HUES6 (cell line): ENCODE measurements at regions not wholly inside any gene's neighbourhood (a gene's known extent, or its start where the extent isn't known, plus 50 kb on each side); places are given as distances from the start of the nearest gene placed in this dataset.
"Not testable (repeated sequence)": the region's sequence is repeated elsewhere in the genome, so short reads cannot be mapped to it uniquely, and the experiment has no call there.

Source experiments
- H3K27ac ChIP-seq: 2 replicates; pipeline ENCODE4 v1.7.0; 2013; ENCODE audit warnings: low read depth, mild to moderate bottlenecking, low read length, inconsistent platforms
- H3K27me3 ChIP-seq: 2 replicates; pipeline ENCODE4 v1.6.1; 2013; ENCODE audit warnings: low read length; ENCODE audit not compliant: control insufficient read depth, insufficient read depth
- H3K36me3 ChIP-seq: 2 replicates; pipeline ENCODE4 v1.6.1; 2013; ENCODE audit warnings: low read length; ENCODE audit not compliant: control insufficient read depth, insufficient read depth
- H3K4me1 ChIP-seq: 2 replicates; pipeline ENCODE4 v1.6.1; 2013; ENCODE audit warnings: low read length; ENCODE audit not compliant: control insufficient read depth, insufficient read depth
- H3K4me3 ChIP-seq: 2 replicates; pipeline ENCODE4 v1.5.1; 2013; ENCODE audit warnings: low read depth, low read length
- H3K9ac ChIP-seq: one replicate; pipeline ENCODE4 v1.6.1; 2013; ENCODE audit warnings: mild to moderate bottlenecking, low read length
- H3K9me3 ChIP-seq: 2 replicates; pipeline ENCODE4 v1.6.1; 2013; ENCODE audit warnings: low read depth, low read length; ENCODE audit not compliant: control insufficient read depth, insufficient read depth

- Histone ChIP-seq H3K27me3 (no peaks in the 10 kb centered on the region), H3K4me3 (no peak overlapping the region)
Observed at GRCh38 chrX:23503835-23504539, 163.3 kb upstream of the PRDX4 start.

GRCh38 chrX:23504540-23504884, 162.8 kb upstream of the PRDX4 start:
- peak overlapping the region; percentile 38; the same call in 1 of the 2 replicates for H3K27ac ChIP-seq
- no peak overlapping the region for H3K4me3 ChIP-seq
- H3K9ac ChIP-seq, result no peak overlapping the region
- no peaks in the 10 kb centered on the region for H3K9me3 ChIP-seq
- H3K4me1 ChIP-seq, result peaks cover 55% of the 10 kb centered on the region
- H3K27me3 ChIP-seq, result no peaks in the 10 kb centered on the region
- no peaks in the 10 kb centered on the region for H3K36me3 ChIP-seq

More at GRCh38 chrX:23503835-23504539, 163.3 kb upstream of the PRDX4 start:
- H3K9me3 ChIP-seq, result no peaks in the 10 kb centered on the region
- no peak overlapping the region for H3K9ac ChIP-seq
- H3K36me3 ChIP-seq, result no peaks in the 10 kb centered on the region
- peaks cover 52% of the 10 kb centered on the region for H3K4me1 ChIP-seq
- H3K27ac ChIP-seq, result peak overlapping the region; percentile 3; the same call in 1 of the 2 replicates

GRCh38 chrX:23504895-23505294, 162.4 kb upstream of the PRDX4 start:
- H3K4me1 ChIP-seq, result peaks cover 59% of the 10 kb centered on the region
- peak overlapping the region; percentile 38; the same call in 1 of the 2 replicates for H3K27ac ChIP-seq
- no peaks in the 10 kb centered on the region for H3K36me3 ChIP-seq
- H3K9ac ChIP-seq, result peak overlapping the region; percentile 26
- no peaks in the 10 kb centered on the region for H3K27me3 ChIP-seq
- no peak overlapping the region for H3K4me3 ChIP-seq
- H3K9me3 ChIP-seq, result no peaks in the 10 kb centered on the region

- peak overlapping the region; percentile 78 for H3K27ac ChIP-seq
Observed at GRCh38 chrX:23505531-23506303, 161.6 kb upstream of the PRDX4 start.

GRCh38 chrX:23509256-23509655, 158.0 kb upstream of the PRDX4 start:
- Histone ChIP-seq H3K9ac (peak overlapping the region; percentile 22), H3K9me3 (no peaks in the 10 kb centered on the region), H3K4me1 (peaks cover 92% of the 10 kb centered on the region), H3K27ac (peak overlapping the region; percentile 77), H3K4me3 (no peak overlapping the region; the same call in 1 of the 2 replicates), H3K36me3 (no peaks in the 10 kb centered on the region), H3K27me3 (no peaks in the 10 kb centered on the region)

More at GRCh38 chrX:23505531-23506303, 161.6 kb upstream of the PRDX4 start:
- Histone ChIP-seq H3K9ac (peak overlapping the region; percentile 44), H3K27me3 (no peaks in the 10 kb centered on the region), H3K4me3 (peak overlapping the region; percentile 29; the same call in 1 of the 2 replicates), H3K36me3 (no peaks in the 10 kb centered on the region), H3K9me3 (no peaks in the 10 kb centered on the region), H3K4me1 (peaks cover 65% of the 10 kb centered on the region)

- no peaks in the 10 kb centered on the region for H3K27me3 ChIP-seq
- no peak overlapping the region for H3K4me3 ChIP-seq
- no peaks in the 10 kb centered on the region for H3K9me3 ChIP-seq
- H3K9ac ChIP-seq, result no peak overlapping the region
- no peak overlapping the region; the same call in 1 of the 2 replicates for H3K27ac ChIP-seq
- peaks cover 81% of the 10 kb centered on the region for H3K4me1 ChIP-seq
- no peaks in the 10 kb centered on the region for H3K36me3 ChIP-seq
Observed at GRCh38 chrX:23511793-23512192, 155.5 kb upstream of the PRDX4 start.

GRCh38 chrX:23513121-23513520, 154.2 kb upstream of the PRDX4 start:
- Histone ChIP-seq H3K4me1 (peaks cover 68% of the 10 kb centered on the region), H3K27me3 (no peaks in the 10 kb centered on the region), H3K9me3 (no peaks in the 10 kb centered on the region), H3K27ac (peak overlapping the region; percentile 79; the same call in 1 of the 2 replicates), H3K4me3 (peak overlapping the region; percentile 8; the same call in 1 of the 2 replicates), H3K9ac (no peak overlapping the region), H3K36me3 (no peaks in the 10 kb centered on the region)

GRCh38 chrX:23514082-23514481, 153.2 kb upstream of the PRDX4 start:
- no peaks in the 10 kb centered on the region for H3K27me3 ChIP-seq
- H3K36me3 ChIP-seq, result no peaks in the 10 kb centered on the region
- no peaks in the 10 kb centered on the region for H3K9me3 ChIP-seq
- no peak overlapping the region for H3K4me3 ChIP-seq
- H3K4me1 ChIP-seq, result peaks cover 58% of the 10 kb centered on the region
- H3K27ac ChIP-seq, result 0 out of 2 replicates have a peak overlapping the region, but pooled peaks have one; percentile 6
- H3K9ac ChIP-seq, result no peak overlapping the region

GRCh38 chrX:23515028-23515427, 152.3 kb upstream of the PRDX4 start:
- Histone ChIP-seq H3K4me3 (no peak overlapping the region), H3K9ac (no peak overlapping the region), H3K9me3 (no peaks in the 10 kb centered on the region)

GRCh38 chrX:23523026-23523657, 144.2 kb upstream of the PRDX4 start:
- not testable (repeated sequence) for H3K36me3 ChIP-seq, H3K9ac ChIP-seq, H3K27ac ChIP-seq, H3K27me3 ChIP-seq, H3K4me1 ChIP-seq, H3K4me3 ChIP-seq
- H3K9me3 ChIP-seq, result peaks cover 20% of the 10 kb centered on the region

More at GRCh38 chrX:23515028-23515427, 152.3 kb upstream of the PRDX4 start:
- peaks cover 51% of the 10 kb centered on the region for H3K4me1 ChIP-seq
- no peaks in the 10 kb centered on the region for H3K27me3 ChIP-seq
- no peak overlapping the region for H3K27ac ChIP-seq
- no peaks in the 10 kb centered on the region for H3K36me3 ChIP-seq
